CD8-positive, alpha-beta memory T cell (primary cell): ENCODE measurements at regions not wholly inside any gene's neighbourhood (a gene's known extent, or its start where the extent isn't known, plus 50 kb on each side); places are given as distances from the start of the nearest gene placed in this dataset.
A peak's percentile ranks its signal among the peaks of the same experiment; 100 is the strongest.

Experiments used
- CTCF ChIA-PET: fragments of 350-600 bp; sonication (Branson Sonifier 250); formaldehyde crosslinking; loops from one replicate; lab custom pipeline; 2021; ENCODE audit warnings: antibody characterized with exemption; lab: Charles Lee
- POLR2A ChIA-PET: fragments of 350-600 bp; sonication (Branson Sonifier 250); formaldehyde crosslinking; loops from one replicate; lab custom pipeline; 2021; ENCODE audit warnings: antibody characterized with exemption; lab: Charles Lee
- DNase-seq, 5 donors: peaks; one replicate each; pipeline versions ENCODE4 v3.0.0 to v3.0.0-alpha.2; 2020 to 2022; ENCODE audit warnings: mixed read lengths in 1 of 5
- H3K27ac ChIP-seq: one replicate; pipeline ENCODE4 v1.7.0; 2013; ENCODE audit warnings: low read depth, mild to moderate bottlenecking, low read length, moderate library complexity
- H3K27me3 ChIP-seq: 2 replicates; pipeline ENCODE4 v1.7.0; 2013; ENCODE audit warnings: low read length, mild to moderate bottlenecking; ENCODE audit not compliant: insufficient read depth, poor library complexity, severe bottlenecking
- H3K36me3 ChIP-seq: 2 replicates; pipeline ENCODE4 v1.7.0; 2013; ENCODE audit warnings: mild to moderate bottlenecking, low read length, moderate library complexity; ENCODE audit not compliant: insufficient read depth
- H3K4me1 ChIP-seq: 2 replicates; pipeline ENCODE4 v1.7.0; 2013; ENCODE audit warnings: mild to moderate bottlenecking, low read length, moderate library complexity; ENCODE audit not compliant: insufficient read depth
- H3K4me3 ChIP-seq: 2 replicates; pipeline ENCODE4 v1.7.0; 2013; ENCODE audit warnings: mild to moderate bottlenecking, low read length
- H3K9me3 ChIP-seq: 2 replicates; pipeline ENCODE4 v1.7.0; 2013; ENCODE audit warnings: mild to moderate bottlenecking, low read length
- H3K27ac Mint-ChIP-seq, 8 donors: one replicate each; pipeline ENCODE4 v1.8.0; 2020 to 2021; ENCODE audit warnings: mixed read lengths in 8 of 8, mild to moderate bottlenecking in 6 of 8, inconsistent platforms in 3 of 8, moderate library complexity in 3 of 8
- H3K27me3 Mint-ChIP-seq, 2 donors: one replicate each; pipeline ENCODE4 v1.8.0; 2020 to 2021; ENCODE audit warnings: mixed read lengths in 2 of 2, mild to moderate bottlenecking in 1 of 2, moderate library complexity in 1 of 2
- H3K36me3 Mint-ChIP-seq, 3 donors: one replicate each; pipeline ENCODE4 v1.8.0; 2020 to 2021; ENCODE audit warnings: mixed read lengths in 3 of 3, inconsistent platforms in 1 of 3, mild to moderate bottlenecking in 1 of 3
- H3K4me1 Mint-ChIP-seq, 3 donors: one replicate each; pipeline ENCODE4 v1.8.0; 2020 to 2021; ENCODE audit warnings: mixed read lengths in 3 of 3, inconsistent platforms in 1 of 3, mild to moderate bottlenecking in 1 of 3
- H3K4me3 Mint-ChIP-seq, 7 donors: one replicate each; pipeline ENCODE4 v1.8.0; 2020 to 2021; ENCODE audit warnings: mixed read lengths in 7 of 7, mild to moderate bottlenecking in 6 of 7, moderate library complexity in 4 of 7, inconsistent platforms in 2 of 7
- H3K9me3 Mint-ChIP-seq, 5 donors: one replicate each; pipeline ENCODE4 v1.8.0; 2020 to 2022; ENCODE audit warnings: mixed read lengths in 5 of 5, mild to moderate bottlenecking in 3 of 5, moderate library complexity in 2 of 5, inconsistent platforms in 1 of 5

- H3K9me3 ChIP-seq, result no peaks in the 10 kb centered on the region
- CTCF ChIA-PET, result no interaction called here
- Mint-ChIP-seq H3K27ac (peak overlapping the region in 1 of 8 donors; percentile 7), H3K4me1 (peaks cover 0 to 3% (median 0%) of the 10 kb centered on the region in 3 donors), H3K27me3 (peaks cover 8 to 10% of the 10 kb centered on the region in 2 donors), H3K36me3 (no peaks in the 10 kb centered on the region), H3K4me3 (no peak overlapping the region), H3K9me3 (no peaks in the 10 kb centered on the region)
- H3K4me1 ChIP-seq, result no peaks in the 10 kb centered on the region
- POLR2A ChIA-PET, result no interaction called here
- DNase-seq, result no peak
- H3K4me3 ChIP-seq, result no peak overlapping the region
- H3K27ac ChIP-seq, result no peak overlapping the region
- no peaks in the 10 kb centered on the region for H3K27me3 ChIP-seq
- no peaks in the 10 kb centered on the region for H3K36me3 ChIP-seq
These were observed 106.2 kb downstream of the TMCO5A start for GRCh38 chr15:38040615-38041014.

GRCh38 chr15:38041576-38041975, 107.1 kb downstream of the TMCO5A start:
- CTCF ChIA-PET, result no interaction called here

GRCh38 chr15:38042211-38042610, 107.8 kb downstream of the TMCO5A start:
- ChIA-PET POLR2A (no interaction called here), CTCF (no interaction called here)
- Mint-ChIP-seq H3K4me1 (peaks cover 0 to 3% (median 0%) of the 10 kb centered on the region in 3 donors), H3K9me3 (no peaks in the 10 kb centered on the region), H3K36me3 (no peaks in the 10 kb centered on the region), H3K27ac (no peak overlapping the region), H3K4me3 (no peak overlapping the region), H3K27me3 (peaks cover 4% of the 10 kb centered on the region in 2 donors)
- Histone ChIP-seq H3K27me3 (no peaks in the 10 kb centered on the region), H3K9me3 (no peaks in the 10 kb centered on the region), H3K36me3 (no peaks in the 10 kb centered on the region), H3K4me3 (no peak overlapping the region), H3K4me1 (no peaks in the 10 kb centered on the region), H3K27ac (no peak overlapping the region)
- no peak for DNase-seq

More at GRCh38 chr15:38041576-38041975, 107.1 kb downstream of the TMCO5A start:
- no peak overlapping the region for H3K27ac ChIP-seq
- no peak overlapping the region for H3K27ac Mint-ChIP-seq
- no peaks in the 10 kb centered on the region for H3K9me3 Mint-ChIP-seq
- POLR2A ChIA-PET, result no interaction called here
- no peak overlapping the region for H3K4me3 ChIP-seq
- H3K36me3 Mint-ChIP-seq, result no peaks in the 10 kb centered on the region
- no peak for DNase-seq
- H3K9me3 ChIP-seq, result no peaks in the 10 kb centered on the region
- H3K4me3 Mint-ChIP-seq, result no peak overlapping the region
- H3K27me3 Mint-ChIP-seq, result peaks cover 4 to 6% of the 10 kb centered on the region in 2 donors
- H3K4me1 Mint-ChIP-seq, result peaks cover 0 to 3% (median 0%) of the 10 kb centered on the region in 3 donors
- H3K36me3 ChIP-seq, result no peaks in the 10 kb centered on the region
- H3K27me3 ChIP-seq, result no peaks in the 10 kb centered on the region
- no peaks in the 10 kb centered on the region for H3K4me1 ChIP-seq

GRCh38 chr15:38042707-38043445, 108.4 kb downstream of the TMCO5A start:
- DNase-seq, result no peak
- H3K27ac ChIP-seq, result no peak overlapping the region
- H3K27me3 ChIP-seq, result no peaks in the 10 kb centered on the region
- ChIA-PET POLR2A (no interaction called here), CTCF (no interaction called here)
- Mint-ChIP-seq H3K9me3 (no peaks in the 10 kb centered on the region), H3K27me3 (peaks cover 4% of the 10 kb centered on the region in 2 donors), H3K36me3 (no peaks in the 10 kb centered on the region), H3K4me1 (peaks cover 0 to 3% (median 0%) of the 10 kb centered on the region in 3 donors), H3K27ac (peak overlapping the region in 1 of 8 donors; percentile 29), H3K4me3 (no peak overlapping the region)
- H3K4me3 ChIP-seq, result no peak overlapping the region
- H3K4me1 ChIP-seq, result no peaks in the 10 kb centered on the region
- no peaks in the 10 kb centered on the region for H3K9me3 ChIP-seq
- no peaks in the 10 kb centered on the region for H3K36me3 ChIP-seq

GRCh38 chr15:38046257-38047051, 112.0 kb downstream of the TMCO5A start:
- CTCF ChIA-PET, result no interaction called here
- H3K36me3 ChIP-seq, result no peaks in the 10 kb centered on the region
- H3K27ac ChIP-seq, result no peak overlapping the region
- H3K9me3 Mint-ChIP-seq, result peaks cover 0 to 2% (median 0%) of the 10 kb centered on the region in 5 donors
- POLR2A ChIA-PET, result no interaction called here
- H3K4me1 ChIP-seq, result no peaks in the 10 kb centered on the region
- no peak overlapping the region for H3K4me3 ChIP-seq
- no peak overlapping the region for H3K4me3 Mint-ChIP-seq
- peaks cover 0 to 3% (median 0%) of the 10 kb centered on the region in 3 donors for H3K4me1 Mint-ChIP-seq
- no peak for DNase-seq
- no peaks in the 10 kb centered on the region for H3K36me3 Mint-ChIP-seq
- peak overlapping the region in 1 of 8 donors; percentile 3 for H3K27ac Mint-ChIP-seq
- no peaks in the 10 kb centered on the region for H3K9me3 ChIP-seq
- peaks cover 4% of the 10 kb centered on the region in 2 donors for H3K27me3 Mint-ChIP-seq
- no peaks in the 10 kb centered on the region for H3K27me3 ChIP-seq

- Histone ChIP-seq H3K27ac (no peak overlapping the region), H3K4me1 (no peaks in the 10 kb centered on the region), H3K36me3 (no peaks in the 10 kb centered on the region), H3K27me3 (peaks cover 4% of the 10 kb centered on the region), H3K9me3 (no peaks in the 10 kb centered on the region), H3K4me3 (no peak overlapping the region)
- POLR2A ChIA-PET, result no interaction called here
- Mint-ChIP-seq H3K4me1 (no peaks in the 10 kb centered on the region), H3K9me3 (peaks cover 0 to 2% (median 0%) of the 10 kb centered on the region in 5 donors), H3K36me3 (no peaks in the 10 kb centered on the region), H3K27me3 (peaks cover 0 to 2% of the 10 kb centered on the region in 2 donors), H3K27ac (no peak overlapping the region), H3K4me3 (no peak overlapping the region)
- no peak for DNase-seq
- CTCF ChIA-PET, result no interaction called here
These were observed 113.6 kb downstream of the TMCO5A start for GRCh38 chr15:38048001-38048455.

- Mint-ChIP-seq H3K27me3 (peaks cover 0 to 2% of the 10 kb centered on the region in 2 donors), H3K27ac (no peak overlapping the region), H3K36me3 (no peaks in the 10 kb centered on the region), H3K4me3 (no peak overlapping the region), H3K4me1 (no peaks in the 10 kb centered on the region), H3K9me3 (peaks cover 0 to 2% (median 0%) of the 10 kb centered on the region in 5 donors)
- Histone ChIP-seq H3K9me3 (no peaks in the 10 kb centered on the region), H3K4me3 (no peak overlapping the region), H3K27ac (no peak overlapping the region), H3K27me3 (peaks cover 4% of the 10 kb centered on the region), H3K4me1 (no peaks in the 10 kb centered on the region), H3K36me3 (no peaks in the 10 kb centered on the region)
- POLR2A ChIA-PET, result no interaction called here
- no peak for DNase-seq
- CTCF ChIA-PET, result no interaction called here
These were observed 115.5 kb downstream of the TMCO5A start for GRCh38 chr15:38049891-38050290.
